ENCODE measurements at regions not wholly inside any gene's neighbourhood (a gene's known extent, or its start where the extent isn't known, plus 50 kb on each side); places are given as distances from the start of the nearest gene placed in this dataset.

DNA sequence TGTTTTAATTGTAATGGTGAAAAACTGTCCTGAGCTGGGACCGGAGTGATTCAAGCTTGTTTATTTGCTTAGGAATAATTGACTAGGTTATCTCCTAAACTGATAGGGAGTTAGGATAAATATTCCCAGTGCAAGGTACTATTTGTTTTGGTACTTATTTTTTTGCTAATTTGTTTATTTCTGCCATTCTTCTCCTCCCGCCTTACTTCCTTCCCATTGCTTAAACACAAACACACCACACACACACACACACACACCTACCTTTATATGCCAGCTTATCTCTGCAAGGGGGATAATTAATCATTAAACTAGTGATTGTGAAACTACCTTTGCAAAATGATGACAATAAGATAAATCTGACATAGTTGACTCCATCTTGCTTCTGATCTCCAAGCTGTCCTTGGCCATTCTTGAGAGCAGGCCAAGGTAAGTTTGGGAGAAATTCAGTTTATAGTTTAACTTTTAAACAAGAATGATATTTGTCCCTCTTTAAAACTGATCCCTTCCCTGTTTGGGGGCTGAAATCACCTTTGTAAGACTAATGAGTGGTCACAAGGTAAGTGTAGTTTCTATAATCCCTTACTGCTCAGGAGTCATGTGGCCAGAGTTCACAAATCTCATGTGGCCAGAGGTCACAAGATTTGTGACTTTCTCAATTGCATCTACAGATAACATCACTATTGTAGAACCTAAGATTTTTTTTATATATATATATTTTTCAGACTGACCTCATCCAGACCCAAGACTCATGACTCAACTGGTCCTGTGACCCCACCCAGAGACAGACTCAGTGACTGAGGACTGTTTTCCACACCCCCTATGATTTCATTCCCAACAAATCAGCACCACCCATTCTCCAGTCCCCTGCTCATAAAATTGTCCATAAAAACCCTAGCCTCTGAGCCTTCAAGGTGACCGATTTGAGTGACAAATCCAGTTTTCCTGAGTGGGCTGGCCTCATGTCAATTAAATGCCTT is 83.1 kb upstream of the LRRTM4 start:
- ChIA-PET CTCF (no interaction called here), POLR2A (no interaction called here)
- H3K27ac ChIP-seq (ENCODE audit: extremely low read depth, low read depth, low read length): no peak overlapping the region
- H3K4me1 ChIP-seq (ENCODE audit: control insufficient read depth, insufficient read depth, low read length): no peaks in the 10 kb centered on the region
- no peak for TF ChIP-seq ZNF626 (tag by site-specific recombination; IDR thresholded peaks at IDR 0.05)
- no peak for TF ChIP-seq ZNF558 (tag by site-specific recombination; IDR thresholded peaks at IDR 0.05)
- TF ChIP-seq, protein P1, sequence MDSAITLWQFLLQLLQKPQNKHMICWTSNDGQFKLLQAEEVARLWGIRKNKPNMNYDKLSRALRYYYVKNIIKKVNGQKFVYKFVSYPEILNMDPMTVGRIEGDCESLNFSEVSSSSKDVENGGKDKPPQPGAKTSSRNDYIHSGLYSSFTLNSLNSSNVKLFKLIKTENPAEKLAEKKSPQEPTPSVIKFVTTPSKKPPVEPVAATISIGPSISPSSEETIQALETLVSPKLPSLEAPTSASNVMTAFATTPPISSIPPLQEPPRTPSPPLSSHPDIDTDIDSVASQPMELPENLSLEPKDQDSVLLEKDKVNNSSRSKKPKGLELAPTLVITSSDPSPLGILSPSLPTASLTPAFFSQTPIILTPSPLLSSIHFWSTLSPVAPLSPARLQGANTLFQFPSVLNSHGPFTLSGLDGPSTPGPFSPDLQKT (IDR thresholded peaks at IDR 0.05; ENCODE audit: borderline replicate concordance, low read depth, low read length): no peak
- TF ChIP-seq, protein P2, sequence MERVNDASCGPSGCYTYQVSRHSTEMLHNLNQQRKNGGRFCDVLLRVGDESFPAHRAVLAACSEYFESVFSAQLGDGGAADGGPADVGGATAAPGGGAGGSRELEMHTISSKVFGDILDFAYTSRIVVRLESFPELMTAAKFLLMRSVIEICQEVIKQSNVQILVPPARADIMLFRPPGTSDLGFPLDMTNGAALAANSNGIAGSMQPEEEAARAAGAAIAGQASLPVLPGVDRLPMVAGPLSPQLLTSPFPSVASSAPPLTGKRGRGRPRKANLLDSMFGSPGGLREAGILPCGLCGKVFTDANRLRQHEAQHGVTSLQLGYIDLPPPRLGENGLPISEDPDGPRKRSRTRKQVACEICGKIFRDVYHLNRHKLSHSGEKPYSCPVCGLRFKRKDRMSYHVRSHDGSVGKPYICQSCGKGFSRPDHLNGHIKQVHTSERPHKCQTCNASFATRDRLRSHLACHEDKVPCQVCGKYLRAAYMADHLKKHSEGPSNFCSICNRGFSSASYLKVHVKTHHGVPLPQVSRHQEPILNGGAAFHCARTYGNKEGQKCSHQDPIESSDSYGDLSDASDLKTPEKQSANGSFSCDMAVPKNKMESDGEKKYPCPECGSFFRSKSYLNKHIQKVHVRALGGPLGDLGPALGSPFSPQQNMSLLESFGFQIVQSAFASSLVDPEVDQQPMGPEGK (tag by site-specific recombination; IDR thresholded peaks at IDR 0.05): no peak
- TF ChIP-seq ZNF843 (tag by site-specific recombination; IDR thresholded peaks at IDR 0.05): no peak
- no peak for TF ChIP-seq ZNF175 (tag by site-specific recombination; IDR thresholded peaks at IDR 0.05)
- no peak for TF ChIP-seq ZSCAN16 (tag by site-specific recombination; IDR thresholded peaks at IDR 0.05)
- TF ChIP-seq, protein P3, sequence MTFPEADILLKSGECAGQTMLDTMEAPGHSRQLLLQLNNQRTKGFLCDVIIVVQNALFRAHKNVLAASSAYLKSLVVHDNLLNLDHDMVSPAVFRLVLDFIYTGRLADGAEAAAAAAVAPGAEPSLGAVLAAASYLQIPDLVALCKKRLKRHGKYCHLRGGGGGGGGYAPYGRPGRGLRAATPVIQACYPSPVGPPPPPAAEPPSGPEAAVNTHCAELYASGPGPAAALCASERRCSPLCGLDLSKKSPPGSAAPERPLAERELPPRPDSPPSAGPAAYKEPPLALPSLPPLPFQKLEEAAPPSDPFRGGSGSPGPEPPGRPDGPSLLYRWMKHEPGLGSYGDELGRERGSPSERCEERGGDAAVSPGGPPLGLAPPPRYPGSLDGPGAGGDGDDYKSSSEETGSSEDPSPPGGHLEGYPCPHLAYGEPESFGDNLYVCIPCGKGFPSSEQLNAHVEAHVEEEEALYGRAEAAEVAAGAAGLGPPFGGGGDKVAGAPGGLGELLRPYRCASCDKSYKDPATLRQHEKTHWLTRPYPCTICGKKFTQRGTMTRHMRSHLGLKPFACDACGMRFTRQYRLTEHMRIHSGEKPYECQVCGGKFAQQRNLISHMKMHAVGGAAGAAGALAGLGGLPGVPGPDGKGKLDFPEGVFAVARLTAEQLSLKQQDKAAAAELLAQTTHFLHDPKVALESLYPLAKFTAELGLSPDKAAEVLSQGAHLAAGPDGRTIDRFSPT (tag by site-specific recombination; IDR thresholded peaks at IDR 0.05): no peak
- TF ChIP-seq, protein P4, sequence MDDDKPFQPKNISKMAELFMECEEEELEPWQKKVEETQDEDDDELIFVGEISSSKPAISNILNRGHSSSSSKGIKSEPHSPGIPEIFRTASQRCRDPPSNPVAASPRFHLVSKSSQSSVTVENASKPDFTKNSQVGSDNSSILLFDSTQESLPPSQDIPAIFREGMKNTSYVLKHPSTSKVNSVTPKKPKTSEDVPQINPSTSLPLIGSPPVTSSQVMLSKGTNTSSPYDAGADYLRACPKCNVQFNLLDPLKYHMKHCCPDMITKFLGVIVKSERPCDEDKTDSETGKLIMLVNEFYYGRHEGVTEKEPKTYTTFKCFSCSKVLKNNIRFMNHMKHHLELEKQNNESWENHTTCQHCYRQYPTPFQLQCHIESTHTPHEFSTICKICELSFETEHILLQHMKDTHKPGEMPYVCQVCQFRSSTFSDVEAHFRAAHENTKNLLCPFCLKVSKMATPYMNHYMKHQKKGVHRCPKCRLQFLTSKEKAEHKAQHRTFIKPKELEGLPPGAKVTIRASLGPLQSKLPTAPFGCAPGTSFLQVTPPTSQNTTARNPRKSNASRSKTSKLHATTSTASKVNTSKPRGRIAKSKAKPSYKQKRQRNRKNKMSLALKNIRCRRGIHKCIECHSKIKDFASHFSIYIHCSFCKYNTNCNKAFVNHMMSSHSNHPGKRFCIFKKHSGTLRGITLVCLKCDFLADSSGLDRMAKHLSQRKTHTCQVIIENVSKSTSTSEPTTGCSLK (tag by site-specific recombination; IDR thresholded peaks at IDR 0.05): no peak
- no peak for TF ChIP-seq TRIM28 (IDR thresholded peaks at IDR 0.05; ENCODE audit: borderline replicate concordance, low read length)
- no peak for TF ChIP-seq ZNF112 (tag by site-specific recombination; IDR thresholded peaks at IDR 0.05)
- no peak for TF ChIP-seq ZNF132 (tag by site-specific recombination; IDR thresholded peaks at IDR 0.05; ENCODE audit: borderline replicate concordance)
- TF ChIP-seq ZNF549 (tag by site-specific recombination; IDR thresholded peaks at IDR 0.05): no peak
- H3K9me3 ChIP-seq (ENCODE audit: control insufficient read depth, insufficient read depth, low read depth, low read length): no peaks in the 10 kb centered on the region
- no peak overlapping the region for H3K4me3 ChIP-seq (ENCODE audit: low read depth, low read length)
- no peaks in the 10 kb centered on the region for H3K36me3 ChIP-seq (ENCODE audit: control insufficient read depth in 2 of 2, insufficient read depth in 1 of 2, low read length in 2 of 2)

DNA sequence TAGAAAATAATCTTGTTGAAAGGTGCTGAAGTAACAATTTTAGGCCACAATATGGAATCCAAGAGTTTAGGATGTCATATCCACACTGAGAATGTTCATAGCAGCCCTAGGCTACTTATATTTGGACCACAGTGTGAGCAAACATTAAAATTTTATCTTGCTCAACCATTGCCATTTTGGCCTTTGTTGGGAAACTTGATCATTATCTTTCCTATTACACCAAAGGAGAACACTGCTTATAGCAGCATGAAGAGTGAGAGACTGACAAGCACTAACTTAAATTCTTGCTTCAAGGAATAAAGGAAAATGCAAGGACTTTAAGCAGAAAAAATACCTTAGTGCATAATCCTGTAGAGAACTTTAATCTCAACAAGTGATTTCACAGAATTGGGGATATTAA is 86.3 kb upstream of the LRRTM4 start:
- no peaks in the 10 kb centered on the region for H3K9me3 ChIP-seq (ENCODE audit: control insufficient read depth, insufficient read depth, low read depth, low read length)
- no peak overlapping the region for H3K4me3 ChIP-seq (ENCODE audit: low read depth, low read length)
- H3K4me1 ChIP-seq (ENCODE audit: control insufficient read depth, insufficient read depth, low read length): no peaks in the 10 kb centered on the region
- H3K36me3 ChIP-seq (ENCODE audit: control insufficient read depth in 2 of 2, insufficient read depth in 1 of 2, low read length in 2 of 2): no peaks in the 10 kb centered on the region
- no peak overlapping the region for H3K27ac ChIP-seq (ENCODE audit: extremely low read depth, low read depth, low read length)
- ChIA-PET CTCF (no interaction called here), POLR2A (no interaction called here)
- TF ChIP-seq ZNF157 (tag by site-specific recombination; IDR thresholded peaks at IDR 0.05): no peak
- TF ChIP-seq ZNF677 (tag by site-specific recombination; IDR thresholded peaks at IDR 0.05): no peak
- TF ChIP-seq ZNF146 (tag by site-specific recombination; IDR thresholded peaks at IDR 0.05): no peak
- TF ChIP-seq MYNN (tag by site-specific recombination; IDR thresholded peaks at IDR 0.05; ENCODE audit: borderline replicate concordance): no peak
- TF ChIP-seq, protein P5, sequence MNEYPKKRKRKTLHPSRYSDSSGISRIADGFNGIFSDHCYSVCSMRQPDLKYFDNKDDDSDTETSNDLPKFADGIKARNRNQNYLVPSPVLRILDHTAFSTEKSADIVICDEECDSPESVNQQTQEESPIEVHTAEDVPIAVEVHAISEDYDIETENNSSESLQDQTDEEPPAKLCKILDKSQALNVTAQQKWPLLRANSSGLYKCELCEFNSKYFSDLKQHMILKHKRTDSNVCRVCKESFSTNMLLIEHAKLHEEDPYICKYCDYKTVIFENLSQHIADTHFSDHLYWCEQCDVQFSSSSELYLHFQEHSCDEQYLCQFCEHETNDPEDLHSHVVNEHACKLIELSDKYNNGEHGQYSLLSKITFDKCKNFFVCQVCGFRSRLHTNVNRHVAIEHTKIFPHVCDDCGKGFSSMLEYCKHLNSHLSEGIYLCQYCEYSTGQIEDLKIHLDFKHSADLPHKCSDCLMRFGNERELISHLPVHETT (tag by site-specific recombination; IDR thresholded peaks at IDR 0.05): no peak
- no peak for TF ChIP-seq ZNF19 (tag by site-specific recombination; IDR thresholded peaks at IDR 0.05; ENCODE audit: low read depth)
- no peak for TF ChIP-seq ZNF10 (tag by site-specific recombination; IDR thresholded peaks at IDR 0.05)
- no peak for TF ChIP-seq ZNF514 (tag by site-specific recombination; IDR thresholded peaks at IDR 0.05)
- no peak for TF ChIP-seq ZFP37 (tag by site-specific recombination; IDR thresholded peaks at IDR 0.05)
- TF ChIP-seq ZNF133 (tag by site-specific recombination; IDR thresholded peaks at IDR 0.05): no peak
- no peak for TF ChIP-seq ZNF2 (tag by site-specific recombination; IDR thresholded peaks at IDR 0.05)
- TF ChIP-seq ZNF792 (tag by site-specific recombination; IDR thresholded peaks at IDR 0.05): no peak
- no peak for TF ChIP-seq ZNF830 (tag by site-specific recombination; IDR thresholded peaks at IDR 0.05; ENCODE audit: low read depth)
- no peak for TF ChIP-seq ZNF16 (tag by site-specific recombination; IDR thresholded peaks at IDR 0.05; ENCODE audit: low read depth)

Measured in HEK293 (cell line).